Loucy (cell line): ENCODE measurements at regions not wholly inside any gene's neighbourhood (a gene's known extent, or its start where the extent isn't known, plus 50 kb on each side); places are given as distances from the start of the nearest gene placed in this dataset.

Experiments
- H2AFZ ChIP-seq: fragments of 200-600 bp; sonication (generic); 2 replicates; pipeline ENCODE4 v1.6.0; 2016; ENCODE audit warnings: antibody characterized with exemption, mild to moderate bottlenecking, low read length, moderate library complexity
- H3F3A ChIP-seq: fragments of 200-600 bp; 2 replicates; pipeline ENCODE4 v1.6.0; 2016; ENCODE audit warnings: antibody characterized with exemption, low read depth, mild to moderate bottlenecking
- H3K27me3 ChIP-seq: fragments of 200-600 bp; sonication (generic); 2 replicates; pipeline ENCODE4 v1.6.1; 2014; ENCODE audit warnings: low read length, mild to moderate bottlenecking; ENCODE audit not compliant: insufficient read depth, poor library complexity, severe bottlenecking
- H3K36me3 ChIP-seq: fragments of 200-600 bp; sonication (generic); 2 replicates; pipeline ENCODE4 v1.6.1; 2016; ENCODE audit warnings: low read length; ENCODE audit not compliant: insufficient read depth
- H3K4me1 ChIP-seq: fragments of 200-600 bp; sonication (generic); 2 replicates; pipeline ENCODE4 v1.5.1; 2014; ENCODE audit warnings: low read length, mild to moderate bottlenecking; ENCODE audit not compliant: insufficient read depth, poor library complexity, severe bottlenecking
- H3K4me2 ChIP-seq: fragments of 200-600 bp; sonication (generic); 2 replicates; pipeline ENCODE4 v1.6.0; 2014; ENCODE audit warnings: antibody characterized with exemption, low read length, low read depth, mild to moderate bottlenecking; ENCODE audit not compliant: poor library complexity, severe bottlenecking
- H3K4me3 ChIP-seq: fragments of 200-600 bp; sonication (generic); 2 replicates; pipeline ENCODE4 v1.5.1; 2014; ENCODE audit warnings: low read length, mild to moderate bottlenecking, mixed read lengths; ENCODE audit not compliant: poor library complexity, severe bottlenecking
- H3K79me2 ChIP-seq: fragments of 200-600 bp; sonication (generic); 2 replicates; pipeline ENCODE4 v1.6.1; 2014; ENCODE audit warnings: low read length; ENCODE audit not compliant: insufficient read depth
- H3K9ac ChIP-seq: fragments of 200-600 bp; sonication (generic); 2 replicates; pipeline ENCODE4 v1.6.0; 2014; ENCODE audit warnings: mild to moderate bottlenecking, low read depth, low read length, moderate library complexity; ENCODE audit not compliant: poor library complexity, severe bottlenecking
- H3K9me2 ChIP-seq: fragments of 200-600 bp; sonication (generic); replicated peaks from 2 replicates; pipeline ENCODE4 v1.6.1; 2016; ENCODE audit warnings: low read depth, low read length, mixed read lengths
- H3K9me3 ChIP-seq: fragments of 200-600 bp; sonication (generic); 2 replicates; pipeline ENCODE4 v1.6.1; 2014; ENCODE audit warnings: mild to moderate bottlenecking, antibody characterized with exemption, low read length, low read depth; ENCODE audit not compliant: insufficient read depth
- H4K20me1 ChIP-seq: fragments of 200-600 bp; sonication (generic); 2 replicates; pipeline ENCODE4 v1.6.0; 2014; ENCODE audit warnings: antibody characterized with exemption, low read length, mild to moderate bottlenecking; ENCODE audit not compliant: insufficient read depth, poor library complexity, severe bottlenecking
- CTCF ChIP-seq: fragments of 200-600 bp; sonication (generic); conservative IDR thresholded peaks from 2 replicates; pipeline ENCODE4 v1.5.1; 2014; ENCODE audit warnings: mild to moderate bottlenecking, antibody characterized with exemption, low read length
- EZH2phosphoT487 ChIP-seq: fragments of 200-600 bp; IDR thresholded peaks from 2 replicates; pipeline ENCODE4 v1.6.1; 2018; ENCODE audit warnings: antibody characterized with exemption, mild to moderate bottlenecking, moderate library complexity, borderline replicate concordance

GRCh38 chr10:90199513-90199912 is 498.1 kb downstream of the KIF20B start:
- H2AFZ ChIP-seq = no peak overlapping the region
- H3K9ac ChIP-seq = no peak overlapping the region
- no peaks in the 10 kb centered on the region for H3K36me3 ChIP-seq
- H3K4me2 ChIP-seq = no peak overlapping the region
- H3K9me3 ChIP-seq = no peaks in the 10 kb centered on the region
- no peaks in the 10 kb centered on the region; the same call in 1 of the 2 replicates for H3K9me2 ChIP-seq
- H3K27me3 ChIP-seq = no peaks in the 10 kb centered on the region
- no peaks in the 10 kb centered on the region for H3K79me2 ChIP-seq
- no peaks in the 10 kb centered on the region for H3F3A ChIP-seq
- H3K4me3 ChIP-seq = no peak overlapping the region
- no peak for TF ChIP-seq EZH2phosphoT487
- TF ChIP-seq CTCF = no peak
- no peaks in the 10 kb centered on the region for H3K4me1 ChIP-seq
- no peaks in the 10 kb centered on the region for H4K20me1 ChIP-seq

GRCh38 chr10:90204131-90204955 is 503.0 kb downstream of the KIF20B start:
- Histone ChIP-seq H2AFZ (no peak overlapping the region), H3K36me3 (no peaks in the 10 kb centered on the region), H3K4me1 (no peaks in the 10 kb centered on the region), H3K4me3 (no peak overlapping the region), H4K20me1 (no peaks in the 10 kb centered on the region), H3K9me2 (no peaks in the 10 kb centered on the region; the same call in 1 of the 2 replicates), H3F3A (no peaks in the 10 kb centered on the region), H3K79me2 (no peaks in the 10 kb centered on the region), H3K9ac (no peak overlapping the region), H3K27me3 (no peaks in the 10 kb centered on the region), H3K4me2 (no peak overlapping the region), H3K9me3 (no peaks in the 10 kb centered on the region)
- no peak for TF ChIP-seq CTCF
- no peak for TF ChIP-seq EZH2phosphoT487

- Histone ChIP-seq H3K4me2 (no peak overlapping the region), H3F3A (no peaks in the 10 kb centered on the region), H3K9me3 (no peaks in the 10 kb centered on the region), H3K4me1 (no peaks in the 10 kb centered on the region), H4K20me1 (no peaks in the 10 kb centered on the region), H3K36me3 (no peaks in the 10 kb centered on the region), H3K27me3 (no peaks in the 10 kb centered on the region), H3K9me2 (no peaks in the 10 kb centered on the region; the same call in 1 of the 2 replicates), H3K79me2 (no peaks in the 10 kb centered on the region), H2AFZ (no peak overlapping the region), H3K9ac (no peak overlapping the region), H3K4me3 (no peak overlapping the region)
- no peak for TF ChIP-seq CTCF
These were observed 503.5 kb downstream of the KIF20B start for GRCh38 chr10:90204956-90205314.
